ENCODE measurements at regions not wholly inside any gene's neighbourhood (a gene's known extent, or its start where the extent isn't known, plus 50 kb on each side); places are given as distances from the start of the nearest gene placed in this dataset.

DNA sequence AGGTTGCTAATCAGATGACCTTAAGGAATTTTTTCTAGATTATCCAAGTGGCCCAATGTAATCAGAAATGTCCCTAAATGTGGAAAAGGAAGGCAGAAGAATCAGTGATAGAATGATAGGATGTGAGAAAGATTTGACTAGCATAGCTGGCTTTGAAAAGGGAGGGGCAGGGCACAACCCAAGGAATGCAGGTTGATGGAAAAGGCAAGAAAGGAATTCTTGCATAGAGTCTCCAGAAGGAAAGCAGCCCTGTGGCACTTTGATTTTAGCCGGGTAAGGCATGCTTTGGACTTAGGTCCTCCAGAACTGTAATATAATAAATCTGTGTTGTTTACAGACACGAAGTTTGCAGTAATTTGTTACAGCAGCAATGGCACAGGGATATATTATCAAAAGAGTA, 375.7 kb upstream of the B3GALT2 start:
- DNase-seq (ENCODE audit: low spot score) = no peak

DNA sequence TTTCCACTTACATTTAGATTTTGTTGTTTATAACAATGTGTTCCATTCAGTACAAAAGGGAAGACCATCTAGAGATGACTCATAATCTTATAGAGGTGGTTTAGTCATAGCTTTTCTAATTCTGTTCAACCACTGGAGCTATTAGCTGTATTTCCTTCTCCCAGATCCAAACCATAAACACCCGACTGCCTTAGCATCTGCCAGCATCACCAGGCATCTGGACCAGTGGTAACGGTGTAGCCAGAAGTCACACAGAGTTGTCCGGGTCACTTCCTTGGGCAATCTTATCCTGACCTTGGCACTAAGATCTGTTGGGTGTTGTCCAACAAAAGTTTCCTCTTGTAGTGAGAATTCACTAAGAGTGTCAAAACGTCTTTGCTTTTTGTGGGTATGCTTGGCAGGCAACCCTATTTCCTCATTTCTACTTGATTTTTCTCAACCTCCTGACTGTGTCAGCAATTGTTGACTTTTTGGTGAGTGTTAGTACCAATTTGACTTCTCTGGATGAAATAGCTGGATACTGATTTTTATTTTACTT, 372.1 kb upstream of the B3GALT2 start:
- no peak for DNase-seq (ENCODE audit: low spot score)

DNA sequence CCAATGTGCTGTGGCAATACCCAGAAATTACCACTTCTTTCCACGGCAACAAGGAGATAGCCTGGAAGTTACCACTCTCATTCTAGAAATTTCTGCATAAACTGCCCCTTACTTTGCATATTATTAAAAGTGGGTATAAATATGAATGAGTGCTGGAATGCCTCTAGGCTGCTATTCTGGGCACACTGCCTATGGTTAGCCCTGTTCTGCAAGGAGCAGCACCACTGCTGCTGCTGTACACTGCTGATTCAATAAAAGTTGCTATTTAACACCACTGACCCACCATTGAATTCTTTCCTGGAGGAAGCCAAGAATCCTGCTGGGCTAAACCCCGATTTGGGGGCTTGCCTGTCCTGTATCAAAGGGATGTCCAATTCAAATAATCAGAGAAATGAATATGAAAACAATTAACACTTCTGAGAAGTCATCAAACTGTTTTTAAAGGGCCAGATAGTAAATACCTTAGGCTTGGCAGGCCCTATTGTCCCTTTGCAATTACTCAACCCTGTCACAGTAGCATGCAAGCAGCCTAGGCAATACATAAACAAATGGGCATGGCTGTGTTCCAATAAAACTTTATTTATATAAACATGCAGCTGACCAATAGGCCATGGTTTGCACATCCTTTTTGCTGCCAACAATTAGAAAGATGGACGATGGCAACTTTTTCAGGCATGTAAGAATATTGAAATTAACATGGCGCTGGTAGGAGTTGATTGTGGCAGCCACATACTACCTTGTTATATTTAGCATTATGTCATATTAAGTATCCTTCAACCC, 369.4 kb upstream of the B3GALT2 start:
- DNase-seq (ENCODE audit: low spot score) = no peak

DNA sequence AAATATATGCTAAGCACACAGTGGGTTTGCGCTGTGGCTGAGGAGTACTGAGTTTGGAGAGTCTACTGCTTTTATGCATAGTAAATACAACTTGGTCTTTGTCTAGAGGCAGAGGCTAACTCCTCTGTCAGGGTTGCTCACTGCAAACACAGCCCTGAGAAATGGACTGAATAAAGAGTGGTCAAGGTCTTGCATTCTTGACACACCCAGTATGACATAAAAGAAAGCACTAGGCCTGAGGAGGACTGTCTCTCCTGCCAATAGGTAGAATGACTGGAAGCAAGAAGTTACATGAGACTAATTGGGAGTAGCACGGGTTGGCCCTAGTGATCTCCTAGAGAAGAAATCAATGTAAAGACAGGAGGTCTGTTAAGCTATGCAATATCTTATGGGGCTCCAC, 367.2 kb upstream of the B3GALT2 start:
- no peak for DNase-seq (ENCODE audit: low spot score)

DNA sequence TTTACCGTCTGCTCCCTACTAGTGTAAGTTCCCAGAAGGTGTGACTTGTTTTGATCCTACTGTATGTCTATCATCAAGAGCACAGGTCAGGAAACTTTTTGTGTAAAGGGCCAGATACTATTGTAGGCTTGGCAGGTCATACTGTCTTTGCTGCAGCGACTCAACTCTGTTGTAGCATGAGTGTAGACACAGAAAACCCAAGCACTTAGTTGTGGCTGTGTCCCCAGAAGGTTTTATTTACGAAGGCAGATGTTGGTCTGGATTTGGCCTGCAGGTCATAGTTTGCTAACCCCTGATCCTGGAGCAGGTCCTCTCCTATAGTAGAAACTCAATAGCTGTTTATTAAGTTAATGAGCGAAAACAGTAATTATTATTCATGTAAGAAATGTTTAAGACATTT, 365.9 kb upstream of the B3GALT2 start:
- DNase-seq (ENCODE audit: low spot score) = no peak

DNA sequence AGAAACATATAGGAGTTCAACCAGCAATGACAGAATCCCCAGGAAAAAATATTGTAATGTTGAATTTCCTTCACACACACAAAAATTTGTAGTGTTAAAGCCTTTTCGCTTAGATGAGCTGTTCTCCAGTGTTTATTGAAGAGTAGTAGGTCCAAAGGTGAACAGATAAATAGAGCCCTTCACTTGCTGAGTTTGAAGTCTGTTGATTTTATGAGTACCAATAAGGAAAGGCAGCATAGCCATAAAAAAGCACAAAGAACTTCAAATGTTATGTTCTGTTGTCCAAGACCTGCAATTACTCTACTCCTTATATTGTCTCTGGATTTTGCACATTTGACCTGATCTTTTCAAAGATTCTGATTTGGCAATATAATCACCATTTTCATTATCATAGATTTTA, 362.7 kb upstream of the B3GALT2 start:
- no peak for DNase-seq (ENCODE audit: low spot score)

DNA sequence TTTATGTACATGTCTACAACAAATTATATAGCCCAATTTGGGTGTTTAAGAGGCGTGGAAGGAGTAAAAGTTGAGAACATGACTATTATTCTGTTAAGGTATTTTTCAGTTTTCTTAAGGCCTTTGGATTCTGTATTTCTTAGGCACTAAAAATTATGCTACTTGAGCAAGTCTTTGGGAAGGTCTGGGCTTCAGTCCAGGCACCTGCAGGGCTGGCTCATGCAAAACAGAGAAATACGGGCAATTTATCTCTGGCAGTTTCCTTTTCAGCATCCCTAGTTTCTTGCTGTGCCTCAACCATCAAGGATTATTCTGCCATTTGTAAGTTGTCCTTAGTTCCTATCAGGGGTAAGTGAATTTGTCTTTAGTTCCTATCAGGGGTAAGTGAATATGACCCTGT, 358.8 kb upstream of the B3GALT2 start:
- DNase-seq (ENCODE audit: low spot score) = no peak

DNA sequence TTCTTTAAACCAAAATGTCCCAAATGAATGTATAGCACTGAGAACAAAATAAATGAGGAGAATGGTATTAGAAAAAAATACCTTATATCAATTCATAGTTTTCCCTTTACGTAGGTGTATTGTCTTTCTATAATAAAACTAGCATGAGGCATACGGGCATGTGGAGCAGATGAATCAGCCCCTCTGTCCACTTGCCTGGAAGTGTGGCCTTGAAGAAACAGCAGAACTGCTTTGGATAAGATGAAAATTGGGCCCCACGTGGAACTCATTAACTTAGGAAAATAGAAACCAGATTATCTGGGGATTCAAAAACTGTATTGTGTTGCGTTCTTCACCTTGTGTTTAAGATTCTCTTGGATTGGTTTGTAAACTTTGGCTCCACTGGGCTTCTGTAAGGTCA, 356.8 kb upstream of the B3GALT2 start:
- no peak for DNase-seq (ENCODE audit: low spot score)

DNA sequence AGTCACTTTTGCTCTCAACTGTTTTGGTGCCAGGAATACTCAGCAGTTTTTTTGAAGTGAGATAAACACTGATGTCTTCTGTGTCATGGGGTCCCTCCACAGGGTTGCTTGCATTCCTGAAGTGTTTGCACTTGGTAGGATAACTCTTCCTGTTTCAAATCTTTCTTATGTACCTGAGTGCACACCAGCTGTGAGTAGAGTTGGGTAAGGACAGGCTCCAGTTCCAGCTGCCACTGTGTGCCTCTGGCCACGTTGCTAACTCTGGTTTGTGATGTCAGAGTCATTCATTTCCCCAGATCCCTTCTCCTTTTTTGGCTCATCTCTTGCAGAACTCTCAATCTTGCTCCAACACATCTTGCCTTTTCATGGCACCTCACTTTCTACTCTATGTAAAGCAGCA, 356.3 kb upstream of the B3GALT2 start:
- no peak for DNase-seq (ENCODE audit: low spot score)

DNA sequence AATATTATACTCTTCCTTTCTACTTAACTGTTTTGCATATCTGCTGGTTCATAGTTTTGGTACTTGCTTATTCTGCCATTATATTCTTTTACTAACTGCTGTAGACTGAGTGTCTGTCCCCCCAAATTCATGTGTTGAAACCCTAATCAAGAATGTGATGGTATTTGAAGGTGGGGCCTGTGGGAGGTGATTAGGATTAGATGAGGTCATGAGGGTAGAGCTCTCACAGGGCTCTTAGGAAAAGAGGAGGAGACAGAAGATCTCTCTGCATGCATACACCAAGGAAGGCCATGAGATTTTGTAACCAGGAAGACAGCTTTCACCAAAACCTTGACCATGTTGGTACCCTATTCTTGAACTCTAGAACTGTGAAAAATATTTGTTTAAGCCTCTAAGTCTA, 354.1 kb upstream of the B3GALT2 start:
- DNase-seq (ENCODE audit: low spot score) = no peak

DNA sequence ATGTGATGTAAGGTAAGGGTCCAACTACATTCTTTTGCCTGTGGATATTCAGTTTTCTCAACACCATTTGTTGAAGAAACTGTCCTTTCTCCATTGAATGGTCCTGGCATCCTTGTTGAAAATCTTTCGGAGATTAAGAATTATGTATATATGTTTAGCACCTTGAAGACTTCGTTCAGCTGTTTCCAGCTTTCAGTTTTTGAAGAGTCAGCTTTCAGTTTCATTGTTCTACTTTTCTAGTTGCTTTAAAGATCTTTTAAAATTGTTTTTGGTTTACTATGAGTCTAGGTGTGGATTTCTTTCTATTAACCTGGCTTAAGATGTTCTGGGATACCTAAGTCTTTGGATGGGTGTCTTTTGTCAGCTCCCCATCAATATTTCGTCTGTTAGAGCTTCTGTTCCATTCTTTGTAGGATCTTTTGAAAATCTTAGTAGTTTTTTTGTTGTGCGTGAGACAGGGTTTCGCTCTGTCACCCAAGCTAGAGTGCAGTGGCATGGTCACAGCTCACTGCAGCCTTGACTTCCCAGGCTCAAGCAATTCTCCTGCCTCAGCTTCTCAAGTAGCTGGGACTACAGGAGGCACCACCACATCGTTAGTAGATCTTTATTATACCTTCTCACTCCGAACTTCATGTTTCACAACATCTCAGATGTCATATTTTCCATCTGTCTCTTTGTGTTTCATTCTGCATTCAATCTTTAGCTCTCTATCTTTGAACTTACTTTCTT, 353.5 kb upstream of the B3GALT2 start:
- DNase-seq (ENCODE audit: low spot score) = no peak

DNA sequence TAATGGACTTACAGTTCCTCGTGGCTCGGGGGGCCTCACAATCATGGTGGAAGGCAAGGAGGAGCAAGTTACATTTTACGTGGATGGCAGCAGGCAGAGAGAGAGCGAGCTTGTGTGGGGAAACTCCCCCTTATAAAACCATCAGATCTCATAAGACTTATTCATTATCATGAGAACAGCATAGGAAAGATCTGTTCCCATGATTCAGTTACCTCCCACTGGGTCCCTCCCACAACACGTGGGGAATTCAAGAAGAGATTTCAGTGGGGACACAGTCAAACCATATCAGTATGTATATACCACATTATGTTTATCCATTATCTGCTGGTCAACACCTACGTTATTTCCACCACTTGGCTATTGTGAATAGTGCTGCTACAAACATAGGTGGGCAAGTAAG, 352.3 kb upstream of the B3GALT2 start:
- no peak for DNase-seq (ENCODE audit: low spot score)

DNA sequence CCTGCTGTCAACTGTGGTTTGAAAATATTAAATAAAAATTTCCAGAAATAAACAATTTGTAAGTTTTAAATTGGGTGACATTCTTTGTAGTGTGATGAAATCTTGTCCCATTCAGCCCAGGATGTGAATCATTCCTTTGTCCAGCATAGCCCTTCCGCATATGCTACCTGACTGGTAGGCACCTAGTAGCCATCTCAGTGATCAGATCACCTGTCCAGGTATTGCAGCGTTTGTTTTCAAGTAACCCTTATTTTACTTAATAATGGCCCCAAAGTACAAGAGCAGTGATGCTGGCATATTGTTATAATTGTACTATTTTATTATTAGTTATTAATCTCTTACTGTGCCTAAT, 351.6 kb upstream of the B3GALT2 start:
- DNase-seq (ENCODE audit: low spot score) = no peak

DNA sequence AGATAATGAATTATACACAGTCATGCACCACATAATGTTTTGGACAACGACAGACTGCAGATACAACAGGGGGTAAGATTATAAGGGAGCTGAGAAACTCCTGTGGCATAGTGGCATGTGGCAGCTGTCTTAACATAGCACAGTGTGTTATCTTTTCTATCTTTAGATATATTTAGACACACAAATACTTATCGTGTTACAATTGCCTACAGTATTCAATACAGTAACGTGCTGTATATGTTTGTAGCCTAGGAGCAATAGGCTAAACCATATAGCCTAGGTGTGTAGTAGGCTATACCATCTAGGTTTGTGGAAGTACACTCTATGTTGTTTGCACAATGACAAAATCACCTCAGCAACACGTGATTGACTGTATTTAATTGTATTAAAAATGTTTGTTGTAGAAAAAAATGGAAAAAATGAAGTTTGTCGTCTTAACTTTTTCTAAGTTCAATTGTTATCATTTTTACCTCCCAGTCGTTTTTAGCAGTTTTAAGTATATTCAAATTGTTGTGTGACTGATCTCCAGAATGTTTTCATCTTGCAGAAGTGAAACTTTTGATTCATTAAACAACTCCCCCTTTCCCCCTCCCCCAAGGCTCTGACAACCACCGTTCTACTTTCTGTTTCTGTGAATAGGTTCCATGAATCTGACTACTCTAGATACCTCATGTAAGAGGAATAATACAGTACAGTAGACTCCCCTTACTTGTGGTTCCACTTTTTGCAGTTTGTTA, 351.0 kb upstream of the B3GALT2 start:
- peak; percentile 38 for DNase-seq (ENCODE audit: low spot score)

DNA sequence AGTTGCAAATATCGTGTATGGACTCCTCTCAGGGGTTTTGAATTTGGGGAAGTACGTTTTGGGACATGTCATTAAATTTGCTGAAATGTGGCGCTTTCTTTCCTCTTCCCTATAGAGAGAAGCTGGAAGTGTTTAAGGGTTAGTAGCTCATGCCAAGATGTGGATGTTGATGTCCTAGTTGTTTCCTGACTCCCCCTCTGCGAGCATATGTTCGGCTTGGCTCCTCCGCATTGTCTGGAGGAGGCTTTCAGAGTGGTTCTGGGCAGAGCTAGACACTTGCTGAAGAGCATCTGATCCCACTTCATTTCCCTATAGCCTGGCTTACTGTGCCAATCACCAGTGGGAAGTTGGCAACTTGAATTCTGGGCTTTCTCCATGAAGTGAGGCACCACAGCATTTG, 347.4 kb upstream of the B3GALT2 start:
- no peak for DNase-seq (ENCODE audit: low spot score)

DNA sequence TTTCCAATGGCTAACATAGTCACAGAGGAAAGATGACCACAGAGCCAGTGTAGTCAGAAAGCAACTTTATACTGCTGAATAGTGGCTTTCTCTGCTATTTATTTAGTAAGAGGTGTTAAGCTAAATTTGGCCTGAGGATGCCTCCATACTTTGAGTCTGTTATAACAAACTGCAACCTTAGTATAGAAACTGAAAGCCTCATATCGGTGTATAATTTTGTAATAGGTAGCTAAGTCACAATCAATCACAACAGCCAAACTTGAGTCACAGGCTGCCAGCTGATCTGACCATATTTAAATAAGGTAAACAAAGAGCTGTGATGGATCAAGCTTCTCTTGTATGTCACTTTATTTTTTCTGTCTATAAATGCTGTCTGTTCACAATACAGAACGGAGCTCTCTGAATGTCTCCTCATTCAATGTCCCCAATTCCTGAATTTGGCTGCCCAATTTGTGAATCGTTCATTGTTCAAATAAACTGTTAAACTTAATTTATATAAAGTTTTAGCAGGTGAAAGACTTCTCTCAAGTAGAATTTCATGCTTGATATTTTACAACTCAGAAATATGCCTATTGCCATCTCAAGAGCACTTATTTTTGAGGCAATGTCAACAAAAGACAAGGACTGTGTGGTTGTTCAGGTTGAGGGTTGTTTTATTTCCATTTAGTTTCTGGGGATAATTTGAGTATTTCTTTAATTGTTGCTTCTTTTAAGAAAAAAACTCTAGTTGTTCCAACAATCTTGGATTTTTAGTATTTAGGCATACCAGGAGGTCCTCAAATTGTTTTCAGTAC, 339.7 kb upstream of the B3GALT2 start:
- no peak for DNase-seq (ENCODE audit: low spot score)

DNA sequence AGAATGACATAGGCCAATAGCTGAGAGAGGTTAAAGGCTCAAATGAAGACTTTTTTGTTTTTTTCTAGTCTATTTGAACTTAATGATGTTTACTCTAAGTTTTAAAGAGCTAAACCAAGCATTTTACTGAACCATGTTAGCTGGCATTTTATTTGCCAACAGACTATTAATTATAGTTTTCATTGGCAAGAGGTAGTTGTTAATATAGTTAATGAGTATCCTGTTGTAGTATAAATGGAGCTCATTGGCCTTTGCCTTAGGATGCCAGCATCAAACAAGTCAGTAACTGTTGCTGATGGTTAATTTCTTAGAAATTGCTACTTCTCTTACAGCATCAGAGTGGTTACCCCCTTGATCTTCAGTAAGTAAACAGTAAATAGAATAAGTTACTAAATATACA, 339.0 kb upstream of the B3GALT2 start:
- DNase-seq (ENCODE audit: low spot score) = no peak

DNA sequence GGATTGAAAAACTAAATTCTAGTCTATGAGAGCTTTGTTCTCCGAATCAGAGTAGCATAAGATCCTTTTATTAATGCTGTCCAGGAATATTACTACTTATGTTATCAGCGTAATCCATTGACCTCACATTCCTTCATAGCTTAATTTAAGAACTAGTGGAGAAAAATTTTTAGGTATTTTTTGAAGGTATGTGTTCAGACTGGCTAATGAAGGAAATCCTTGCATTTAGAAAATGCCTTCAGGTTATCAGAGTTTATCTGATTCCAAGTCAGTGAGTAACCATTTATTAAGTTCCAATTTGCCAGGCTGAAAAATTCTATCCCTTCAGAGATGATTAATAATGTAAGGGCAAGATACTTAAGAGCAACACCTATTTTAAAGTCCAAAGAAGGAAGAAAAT, 338.2 kb upstream of the B3GALT2 start:
- DNase-seq (ENCODE audit: low spot score) = no peak

DNA sequence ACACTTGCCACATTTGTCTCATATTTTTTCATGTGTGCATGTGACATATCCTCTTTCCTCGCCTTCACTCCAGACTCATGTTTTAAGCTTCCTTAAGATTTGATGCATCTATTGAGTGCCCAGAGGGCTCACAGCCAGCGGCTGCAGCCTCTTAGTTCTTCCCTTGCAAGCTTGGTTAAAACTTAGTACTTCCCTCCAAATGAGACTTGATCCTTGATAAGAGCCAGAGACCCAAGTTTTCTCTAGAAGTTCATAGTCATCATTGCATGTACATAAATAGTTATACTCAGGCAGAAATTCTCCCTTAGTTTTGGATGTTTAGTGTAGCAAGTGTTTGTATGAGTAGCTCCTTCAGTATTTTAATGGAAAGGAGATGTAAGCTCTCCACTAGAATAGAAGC, 337.6 kb upstream of the B3GALT2 start:
- DNase-seq (ENCODE audit: low spot score) = no peak

DNA sequence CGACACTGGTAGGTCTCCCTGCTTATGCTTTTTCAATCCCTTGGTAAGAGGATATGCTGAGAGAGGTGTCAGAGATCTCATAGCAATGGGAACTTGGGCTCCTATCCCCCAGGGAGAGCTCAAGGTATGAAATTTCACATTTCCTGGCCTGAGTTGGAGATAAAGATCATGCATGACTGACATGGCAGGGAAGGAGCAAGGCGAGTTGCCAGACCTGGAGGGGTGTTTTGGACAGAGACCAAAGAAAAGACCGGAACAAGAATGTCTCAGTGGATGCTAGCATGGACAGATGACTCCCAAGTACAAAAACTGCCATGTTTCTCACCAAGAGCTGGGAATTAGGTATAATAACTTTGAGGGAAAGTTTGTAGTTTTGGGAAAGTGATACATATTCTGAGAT, 334.1 kb upstream of the B3GALT2 start:
- no peak for DNase-seq (ENCODE audit: low spot score)

DNA sequence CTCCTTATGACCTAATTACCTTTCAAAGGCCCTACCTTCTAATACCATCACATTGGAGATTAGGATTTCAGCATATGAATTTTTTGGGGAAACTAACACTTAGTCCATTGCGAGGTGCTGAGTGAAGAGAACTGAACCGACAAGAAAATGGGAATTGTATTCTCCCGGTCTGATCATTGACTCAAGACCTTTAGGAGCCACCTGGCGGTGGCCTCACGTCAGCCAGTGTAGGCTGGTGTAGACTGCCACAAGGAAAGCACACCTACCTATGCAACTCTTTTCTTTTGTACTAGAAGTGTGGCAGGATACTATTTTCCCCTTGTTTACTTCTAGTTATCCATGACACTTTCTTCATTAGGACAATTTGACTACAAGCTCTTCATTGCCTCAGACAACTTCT, 333.5 kb upstream of the B3GALT2 start:
- no peak for DNase-seq (ENCODE audit: low spot score)

DNA sequence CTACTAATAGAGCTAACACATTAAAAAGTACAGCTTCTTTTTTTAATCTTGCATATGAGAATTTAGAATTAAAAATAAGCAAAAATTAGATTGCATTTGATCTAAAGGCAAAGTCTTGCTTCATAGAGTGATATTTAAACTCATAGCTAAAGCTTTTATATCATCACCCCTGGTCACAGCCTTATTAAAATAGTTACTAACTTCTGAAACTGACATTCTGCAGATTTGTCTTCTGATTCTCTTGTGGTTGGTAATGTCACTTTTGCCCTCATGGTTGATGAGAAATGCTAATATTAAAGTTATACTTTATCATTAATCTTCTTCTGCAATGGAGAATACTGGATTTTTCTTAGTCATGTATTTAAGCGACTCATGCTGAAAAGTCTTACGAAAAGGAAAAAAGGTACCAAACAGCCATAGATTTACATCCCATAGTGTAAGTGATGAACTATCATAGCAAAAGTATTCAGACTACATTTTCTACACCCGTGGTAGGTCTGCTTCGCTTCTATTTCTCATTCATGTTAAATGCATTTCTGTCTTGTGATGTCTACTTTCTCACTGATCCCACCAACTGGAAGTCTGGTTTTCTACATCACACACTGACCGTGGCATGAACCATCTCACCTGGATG, 330.5 kb upstream of the B3GALT2 start:
- no peak for DNase-seq (ENCODE audit: low spot score)
